Fibroblast of villous mesenchyme (primary cell): ENCODE measurements at regions not wholly inside any gene's neighbourhood (a gene's known extent, or its start where the extent isn't known, plus 50 kb on each side); places are given as distances from the start of the nearest gene placed in this dataset.
"Not testable (repeated sequence)": the region's sequence is repeated elsewhere in the genome, so short reads cannot be mapped to it uniquely, and the experiment has no call there.

ENCODE experiments used
- DNase-seq: peaks from one replicate; pipeline ENCODE4 v3.0.0-alpha.2; 2010; ENCODE audit warnings: low read depth
- H3K4me3 ChIP-seq: 2 replicates; pipeline ENCODE4 v1.5.1; 2011; ENCODE audit warnings: low read depth, mild to moderate bottlenecking, low read length
- TF ChIP-seq, protein P1 (sequence below): IDR thresholded peaks from 2 replicates; pipeline ENCODE4 v1.5.1; 2012; ENCODE audit warnings: low read depth, mild to moderate bottlenecking, low read length; ENCODE audit not compliant: insufficient read depth

DNA sequence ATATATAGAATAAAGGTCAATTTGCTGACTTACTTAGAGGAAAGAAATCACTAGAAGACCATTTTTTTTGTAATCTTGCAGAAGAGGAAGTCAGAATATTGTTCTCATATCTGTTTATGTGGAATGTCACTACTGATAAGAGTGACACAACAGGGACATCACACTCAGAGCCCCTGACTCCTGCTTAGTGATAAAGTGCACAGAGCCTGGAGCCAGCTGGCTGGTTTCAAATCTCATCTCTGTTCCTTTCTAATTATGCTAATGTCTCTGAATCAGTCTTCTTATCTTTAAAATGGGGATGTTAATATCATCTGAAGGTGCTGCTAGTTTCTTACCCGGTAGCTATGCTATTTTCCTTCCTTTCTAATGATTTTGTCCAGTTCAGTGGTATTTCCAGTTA lies 58.6 kb upstream of the LIFR start:
- H3K4me3 ChIP-seq: no peak overlapping the region
- TF ChIP-seq, protein P1, sequence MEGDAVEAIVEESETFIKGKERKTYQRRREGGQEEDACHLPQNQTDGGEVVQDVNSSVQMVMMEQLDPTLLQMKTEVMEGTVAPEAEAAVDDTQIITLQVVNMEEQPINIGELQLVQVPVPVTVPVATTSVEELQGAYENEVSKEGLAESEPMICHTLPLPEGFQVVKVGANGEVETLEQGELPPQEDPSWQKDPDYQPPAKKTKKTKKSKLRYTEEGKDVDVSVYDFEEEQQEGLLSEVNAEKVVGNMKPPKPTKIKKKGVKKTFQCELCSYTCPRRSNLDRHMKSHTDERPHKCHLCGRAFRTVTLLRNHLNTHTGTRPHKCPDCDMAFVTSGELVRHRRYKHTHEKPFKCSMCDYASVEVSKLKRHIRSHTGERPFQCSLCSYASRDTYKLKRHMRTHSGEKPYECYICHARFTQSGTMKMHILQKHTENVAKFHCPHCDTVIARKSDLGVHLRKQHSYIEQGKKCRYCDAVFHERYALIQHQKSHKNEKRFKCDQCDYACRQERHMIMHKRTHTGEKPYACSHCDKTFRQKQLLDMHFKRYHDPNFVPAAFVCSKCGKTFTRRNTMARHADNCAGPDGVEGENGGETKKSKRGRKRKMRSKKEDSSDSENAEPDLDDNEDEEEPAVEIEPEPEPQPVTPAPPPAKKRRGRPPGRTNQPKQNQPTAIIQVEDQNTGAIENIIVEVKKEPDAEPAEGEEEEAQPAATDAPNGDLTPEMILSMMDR: no peak
- DNase-seq: no peak

GRCh38 chr5:38615981-38616451 lies 59.6 kb upstream of the LIFR start:
- TF ChIP-seq, protein P1: no peak
- H3K4me3 ChIP-seq: no peak overlapping the region
- DNase-seq: peak; percentile 87

DNA sequence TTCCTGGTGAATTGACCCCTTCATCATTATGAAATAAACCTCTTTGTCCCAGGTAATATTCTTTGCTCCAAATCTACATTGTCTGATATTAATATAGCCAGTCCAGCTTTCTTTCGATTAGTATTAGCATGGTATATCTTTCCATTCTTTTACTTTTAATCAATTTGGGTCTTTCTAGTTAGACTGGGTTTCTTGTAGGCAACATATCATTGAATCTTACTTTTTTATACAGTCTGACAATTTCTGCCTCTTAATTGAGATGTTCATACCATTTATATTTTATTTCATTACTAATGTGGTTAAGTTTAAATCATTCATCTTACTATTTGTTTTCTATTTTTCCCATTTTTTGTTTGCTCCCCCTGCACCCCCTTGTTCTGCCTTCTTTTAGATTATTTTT lies 61.7 kb upstream of the LIFR start:
- TF ChIP-seq, protein P1: no peak
- H3K4me3 ChIP-seq: no peak overlapping the region

DNA sequence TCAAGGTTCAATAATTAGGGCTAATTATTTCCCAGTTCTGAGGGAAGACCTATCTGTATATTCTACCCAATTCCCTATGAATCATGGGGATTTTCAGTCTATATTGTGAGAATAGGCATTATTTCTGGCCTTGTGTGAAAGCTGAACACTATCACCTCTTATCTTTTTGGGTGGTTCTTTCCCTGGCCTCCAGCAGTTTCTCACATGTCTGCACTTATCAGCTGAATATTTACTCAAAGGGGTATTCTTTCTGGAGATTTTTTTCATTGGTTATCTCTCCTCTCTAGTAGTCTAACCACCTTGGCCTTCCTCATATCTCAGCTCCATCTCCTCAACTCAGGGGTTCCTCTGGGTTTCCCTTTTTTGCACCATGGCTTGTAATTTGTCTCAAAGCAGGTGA lies 64.9 kb upstream of the LIFR start:
- TF ChIP-seq, protein P1: no peak
- no peak overlapping the region for H3K4me3 ChIP-seq
- no peak for DNase-seq

More for the DNA sequence above, 61.7 kb upstream of the LIFR start:
- DNase-seq: no peak

- TF ChIP-seq, protein P1: no peak
- no peak for DNase-seq
- no peak overlapping the region for H3K4me3 ChIP-seq
These were observed 65.5 kb upstream of the LIFR start for GRCh38 chr5:38621840-38622437.

- DNase-seq: peak; percentile 61
- H3K4me3 ChIP-seq: no peak overlapping the region
- TF ChIP-seq, protein P1: no peak
These were observed 66.3 kb upstream of the LIFR start for GRCh38 chr5:38622723-38623129.

DNA sequence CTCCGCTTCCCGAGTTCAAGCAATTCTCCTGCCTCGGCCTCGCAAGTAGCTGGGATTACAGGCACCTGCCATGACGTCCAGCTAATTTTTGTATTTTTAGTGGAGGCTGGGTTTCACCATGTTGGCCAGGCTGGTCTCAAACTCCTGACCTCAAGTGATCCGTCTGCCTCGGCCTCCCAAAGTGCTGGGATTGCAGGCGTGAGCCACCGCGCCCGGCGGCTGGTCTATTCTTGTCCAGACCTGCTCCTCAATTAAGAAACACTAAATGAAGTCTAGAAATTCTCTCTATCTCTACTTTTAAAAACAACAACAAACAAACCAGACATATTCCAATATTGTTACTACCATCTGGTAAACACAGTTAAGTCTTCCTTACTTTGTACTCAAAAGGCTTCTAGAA lies 68.1 kb upstream of the LIFR start:
- DNase-seq, H3K4me3 ChIP-seq: not testable (repeated sequence)

GRCh38 chr5:38631376-38631775 lies 74.9 kb upstream of the LIFR start:
- H3K4me3 ChIP-seq, DNase-seq: not testable (repeated sequence)
